HEK293 (cell line): ENCODE measurements at regions not wholly inside any gene's neighbourhood (a gene's known extent, or its start where the extent isn't known, plus 50 kb on each side); places are given as distances from the start of the nearest gene placed in this dataset.

Experiments used
- CTCF ChIA-PET: fragments of 350-600 bp; formaldehyde crosslinking; extraction: SDS; loops from one replicate; lab custom pipeline; 2021; ENCODE audit warnings: antibody characterized with exemption; lab: Yijun Ruan, JAX
- POLR2A ChIA-PET: fragments of 300-600 bp; formaldehyde crosslinking; extraction: SDS; loops from one replicate; lab custom pipeline; 2020; ENCODE audit warnings: antibody characterized with exemption, inconsistent platforms; lab: Yijun Ruan, JAX
- H3K27ac ChIP-seq: fragments of 200-500 bp; sonication (Bioruptor generic); 2 replicates; pipeline ENCODE4 v1.5.1; 2014; ENCODE audit warnings: low read depth, low read length, control low read depth, inconsistent platforms; ENCODE audit errors: extremely low read depth
- H3K36me3 ChIP-seq, 2 experiments: fragments of 200-500 bp in 1 of 2; sonication (Bioruptor generic) in 1 of 2; 1 replicate in 1 of 2; 2 replicates in 1 of 2; pipeline ENCODE4 v1.5.1; 2014 to 2017; ENCODE audit warnings: inconsistent platforms in 2 of 2, low read length in 2 of 2; ENCODE audit not compliant: control insufficient read depth in 2 of 2, insufficient read depth in 1 of 2
- H3K4me1 ChIP-seq: fragments of 200-500 bp; sonication (Bioruptor generic); 2 replicates; pipeline ENCODE4 v1.5.1; 2014; ENCODE audit warnings: mild to moderate bottlenecking, low read length, inconsistent platforms; ENCODE audit not compliant: control insufficient read depth, insufficient read depth
- H3K4me3 ChIP-seq: 2 replicates; pipeline ENCODE4 v1.5.1; 2011; ENCODE audit warnings: low read depth, mild to moderate bottlenecking, control low read depth, low read length, moderate library complexity
- H3K9me3 ChIP-seq: fragments of 200-500 bp; sonication (Bioruptor generic); 2 replicates; pipeline ENCODE4 v1.5.1; 2014; ENCODE audit warnings: low read depth, low read length, inconsistent platforms; ENCODE audit not compliant: control insufficient read depth, insufficient read depth
- KLF8 ChIP-seq: fragments of 450-650 bp; formaldehyde crosslinking; IDR thresholded peaks from 2 replicates; pipeline ENCODE4 v1.5.1; 2016; ENCODE audit warnings: missing biosample characterization, missing genetic modification characterization
- TRIM28 ChIP-seq: IDR thresholded peaks from 2 replicates; pipeline ENCODE4 v1.6.1; 2011; ENCODE audit warnings: low read length, control low read depth, borderline replicate concordance
- ZBTB7A ChIP-seq: fragments of 450-650 bp; formaldehyde crosslinking; IDR thresholded peaks from 2 replicates; pipeline ENCODE4 v1.5.1; 2016; ENCODE audit warnings: low read depth, missing biosample characterization, missing genetic modification characterization
- ZFP41 ChIP-seq: fragments of 450-650 bp; formaldehyde crosslinking; IDR thresholded peaks from 2 replicates; pipeline ENCODE4 v1.5.1; 2016; ENCODE audit warnings: missing biosample characterization, missing genetic modification characterization, borderline replicate concordance
- ZNF121 ChIP-seq: fragments of 450-650 bp; formaldehyde crosslinking; IDR thresholded peaks from 2 replicates; pipeline ENCODE4 v1.5.1; 2016; ENCODE audit warnings: missing biosample characterization, missing genetic modification characterization
- ZNF169 ChIP-seq: fragments of 450-650 bp; formaldehyde crosslinking; IDR thresholded peaks from 2 replicates; pipeline ENCODE4 v1.5.1; 2016; ENCODE audit warnings: missing biosample characterization, missing genetic modification characterization
- ZNF175 ChIP-seq: fragments of 450-650 bp; formaldehyde crosslinking; IDR thresholded peaks from 2 replicates; pipeline ENCODE4 v1.5.1; 2016; ENCODE audit warnings: missing biosample characterization, missing genetic modification characterization
- ZNF248 ChIP-seq: fragments of 450-650 bp; formaldehyde crosslinking; IDR thresholded peaks from 2 replicates; pipeline ENCODE4 v1.5.1; 2017; ENCODE audit warnings: missing biosample characterization, missing genetic modification characterization
- ZNF341 ChIP-seq: fragments of 450-650 bp; formaldehyde crosslinking; IDR thresholded peaks from 2 replicates; pipeline ENCODE4; 2016; ENCODE audit warnings: low read depth, missing biosample characterization, missing genetic modification characterization
- ZNF398 ChIP-seq: fragments of 450-650 bp; formaldehyde crosslinking; IDR thresholded peaks from 2 replicates; pipeline ENCODE4 v1.5.1; 2017; ENCODE audit warnings: missing biosample characterization, missing genetic modification characterization
- ZNF501 ChIP-seq: fragments of 450-650 bp; formaldehyde crosslinking; IDR thresholded peaks from 2 replicates; pipeline ENCODE4 v1.5.1; 2016; ENCODE audit warnings: missing biosample characterization, missing genetic modification characterization
- ZNF530 ChIP-seq: fragments of 450-650 bp; formaldehyde crosslinking; IDR thresholded peaks from 2 replicates; pipeline ENCODE4 v1.5.1; 2016; ENCODE audit warnings: low read depth, missing biosample characterization, missing genetic modification characterization
- ZNF555 ChIP-seq: fragments of 450-650 bp; formaldehyde crosslinking; conservative IDR thresholded peaks from 2 replicates; pipeline ENCODE4 v1.5.1; 2017; ENCODE audit warnings: missing biosample characterization, mild to moderate bottlenecking, missing genetic modification characterization, inconsistent platforms
- ZNF585B ChIP-seq: fragments of 450-650 bp; formaldehyde crosslinking; IDR thresholded peaks from 2 replicates; pipeline ENCODE4 v1.5.1; 2016; ENCODE audit warnings: missing biosample characterization, missing genetic modification characterization
- ZNF677 ChIP-seq: fragments of 450-650 bp; IDR thresholded peaks from 2 replicates; pipeline ENCODE4 v1.5.0; 2018; ENCODE audit warnings: missing biosample characterization, mild to moderate bottlenecking, missing genetic modification characterization, moderate library complexity
- ZNF768 ChIP-seq: fragments of 450-650 bp; formaldehyde crosslinking; IDR thresholded peaks from 2 replicates; pipeline ENCODE4 v1.5.1; 2018; ENCODE audit warnings: missing biosample characterization, mild to moderate bottlenecking, missing genetic modification characterization
- TF ChIP-seq, protein P1 (sequence below): fragments of 450-650 bp; formaldehyde crosslinking; optimal IDR thresholded peaks from 2 replicates; pipeline ENCODE3; 2016; ENCODE audit warnings: missing biosample characterization, mild to moderate bottlenecking, missing genetic modification characterization
- TF ChIP-seq, protein P2 (sequence below): fragments of 450-650 bp; formaldehyde crosslinking; IDR thresholded peaks from 2 replicates; pipeline ENCODE4 v1.5.1; 2016; ENCODE audit warnings: missing biosample characterization, missing genetic modification characterization
- TF ChIP-seq, protein P3 (sequence below): fragments of 450-650 bp; formaldehyde crosslinking; IDR thresholded peaks from 2 replicates; pipeline ENCODE4 v1.5.1; 2016; ENCODE audit warnings: missing biosample characterization, missing genetic modification characterization

DNA sequence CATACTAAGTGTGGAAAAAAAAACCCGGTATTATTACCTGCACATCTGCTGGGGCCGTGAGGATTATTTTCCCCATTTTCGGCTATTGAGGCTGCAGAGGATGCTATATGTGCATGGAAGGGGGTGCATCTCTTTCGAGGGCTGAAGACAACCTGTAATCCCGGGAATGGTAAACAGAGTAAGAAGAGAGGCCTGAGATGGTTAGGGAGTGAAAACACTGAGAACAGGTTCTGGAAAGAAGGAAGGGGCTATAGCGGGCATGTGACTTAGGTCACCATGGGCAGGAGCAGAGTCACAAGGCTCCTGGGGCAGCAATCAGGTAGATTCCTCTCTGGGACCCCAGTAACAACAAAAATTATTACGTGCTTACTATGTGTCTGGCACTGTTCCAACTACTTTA is 299.1 kb downstream of the RRAGC start:
- Histone ChIP-seq H3K36me3 (no peaks in the 10 kb centered on the region), H3K4me1 (no peaks in the 10 kb centered on the region), H3K4me3 (no peak overlapping the region), H3K9me3 (no peaks in the 10 kb centered on the region), H3K27ac (no peak overlapping the region)
- TF ChIP-seq ZNF585B (no peak), KLF8 (no peak), ZNF768 (tag by site-specific recombination) (no peak), ZNF677 (tag by site-specific recombination) (no peak), ZNF530 (tag by site-specific recombination) (no peak), ZNF248 (no peak)
- POLR2A ChIA-PET = interaction anchor here (0.6 kb wide), 1 partner anchor 38 kb away, joined by 4 read pairs; no protein-coding TSS in a partner anchor
- CTCF ChIA-PET = interaction anchor here (0.6 to 1.2 kb wide), 5 partner anchors 20 to 927 kb away, joined by 3 to 4 read pairs (median 3); no protein-coding TSS in a partner anchor

DNA sequence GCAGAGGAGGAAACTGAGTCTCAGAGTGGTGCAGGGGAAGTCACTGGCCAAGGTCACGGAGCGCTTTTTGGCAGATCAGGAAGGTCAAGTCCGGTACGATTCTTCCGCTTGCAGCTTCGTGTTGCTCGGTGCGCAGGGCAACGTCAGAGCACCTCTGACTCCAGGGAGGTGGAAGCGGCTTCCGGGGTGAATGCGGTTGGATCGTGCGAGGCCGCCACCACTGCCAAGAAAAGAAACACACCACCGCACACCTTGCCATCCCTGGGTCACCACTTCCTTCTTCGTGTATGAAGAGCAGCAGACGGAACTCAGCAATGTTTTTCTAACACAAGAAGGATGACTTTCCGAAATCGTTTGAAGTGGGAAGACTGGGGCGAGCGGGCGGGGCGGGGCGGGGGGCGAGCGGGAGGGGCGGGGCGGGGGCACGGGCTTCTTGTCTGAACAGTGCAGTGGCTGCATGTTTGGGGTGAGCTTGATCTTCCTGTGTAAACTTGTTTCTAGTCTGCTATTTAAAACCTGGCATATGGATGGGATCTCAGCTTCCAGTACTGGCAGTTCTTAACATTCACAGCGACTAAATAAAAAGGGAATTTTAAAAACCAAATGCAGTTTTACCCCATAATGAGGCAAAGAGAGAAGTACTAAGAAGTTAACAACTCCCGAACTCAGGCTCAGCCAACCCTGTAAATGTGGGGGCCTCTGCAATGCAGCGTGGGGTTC is 300.0 kb downstream of the RRAGC start:
- Histone ChIP-seq H3K36me3 (no peaks in the 10 kb centered on the region), H3K4me3 (no peak overlapping the region), H3K9me3 (no peaks in the 10 kb centered on the region), H3K4me1 (no peaks in the 10 kb centered on the region), H3K27ac (no peak overlapping the region)
- ChIA-PET CTCF (interaction anchor here (0.7 to 1.2 kb wide), 3 partner anchors 25 to 926 kb away, joined by 3 to 4 read pairs (median 3); no protein-coding TSS in a partner anchor), POLR2A (no interaction called here)
- TF ChIP-seq ZNF341 (tag by site-specific recombination) = no peak

GRCh38 chr1:38558500-38559445 is 300.8 kb downstream of the RRAGC start:
- Histone ChIP-seq H3K36me3 (no peaks in the 10 kb centered on the region), H3K4me3 (no peak overlapping the region), H3K9me3 (no peaks in the 10 kb centered on the region), H3K4me1 (no peaks in the 10 kb centered on the region)
- ChIA-PET CTCF (no interaction called here), POLR2A (interaction anchor here (0.5 to 0.6 kb wide), 2 partner anchors 114 to 187 kb away, joined by 4 to 5 read pairs; no protein-coding TSS in a partner anchor)
- TF ChIP-seq ZNF169 (tag by site-specific recombination) = no peak
- TF ChIP-seq ZBTB7A (tag by site-specific recombination) = no peak
- peak; percentile 60; the same call in 1 of the 2 replicates for TF ChIP-seq TRIM28
- 0 out of 2 replicates have a peak, but pooled peaks have one; percentile 57 for TF ChIP-seq ZNF398 (tag by site-specific recombination)
- TF ChIP-seq, all 188 proteins: peak for 2
- no peak overlapping the region for H3K27ac ChIP-seq

DNA sequence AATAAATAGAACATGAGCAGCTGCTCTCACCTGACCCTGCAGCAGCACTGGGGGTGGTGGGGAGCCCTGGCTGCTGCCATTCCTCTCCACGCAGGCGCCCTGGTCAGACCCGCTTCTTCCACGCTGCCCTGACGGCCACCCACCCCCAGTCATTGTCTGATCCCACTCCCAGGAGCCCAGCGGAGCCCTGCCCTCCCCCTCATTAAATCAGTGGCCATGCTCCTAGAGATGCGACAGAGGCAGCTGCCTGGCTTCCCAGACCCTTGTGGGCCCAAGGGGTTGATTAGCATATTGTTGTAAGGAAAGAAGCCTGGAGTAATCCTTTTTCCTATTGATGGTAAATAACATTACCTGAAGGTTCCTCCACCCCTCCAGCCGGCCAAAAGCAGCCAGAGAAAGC is 301.5 kb downstream of the RRAGC start:
- H3K4me3 ChIP-seq = no peak overlapping the region
- ChIA-PET CTCF (no interaction called here), POLR2A (interaction anchor here (0.5 kb wide), 1 partner anchor 186 kb away, joined by 4 read pairs; no protein-coding TSS in a partner anchor)
- H3K27ac ChIP-seq = no peak overlapping the region
- H3K4me1 ChIP-seq = no peaks in the 10 kb centered on the region
- H3K9me3 ChIP-seq = no peaks in the 10 kb centered on the region
- H3K36me3 ChIP-seq = no peaks in the 10 kb centered on the region
- TF ChIP-seq ZNF555 (tag by site-specific recombination) (no peak), ZFP41 (tag by site-specific recombination) (no peak), ZNF341 (tag by site-specific recombination) (no peak), ZNF121 (tag by site-specific recombination) (no peak), ZNF175 (tag by site-specific recombination) (no peak), ZNF501 (tag by site-specific recombination) (no peak), ZNF585B (no peak)
- TF ChIP-seq, protein P1, sequence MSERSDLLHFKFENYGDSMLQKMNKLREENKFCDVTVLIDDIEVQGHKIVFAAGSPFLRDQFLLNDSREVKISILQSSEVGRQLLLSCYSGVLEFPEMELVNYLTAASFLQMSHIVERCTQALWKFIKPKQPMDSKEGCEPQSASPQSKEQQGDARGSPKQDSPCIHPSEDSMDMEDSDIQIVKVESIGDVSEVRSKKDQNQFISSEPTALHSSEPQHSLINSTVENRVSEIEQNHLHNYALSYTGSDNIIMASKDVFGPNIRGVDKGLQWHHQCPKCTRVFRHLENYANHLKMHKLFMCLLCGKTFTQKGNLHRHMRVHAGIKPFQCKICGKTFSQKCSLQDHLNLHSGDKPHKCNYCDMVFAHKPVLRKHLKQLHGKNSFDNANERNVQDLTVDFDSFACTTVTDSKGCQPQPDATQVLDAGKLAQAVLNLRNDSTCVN = no peak
- TF ChIP-seq, protein P2, sequence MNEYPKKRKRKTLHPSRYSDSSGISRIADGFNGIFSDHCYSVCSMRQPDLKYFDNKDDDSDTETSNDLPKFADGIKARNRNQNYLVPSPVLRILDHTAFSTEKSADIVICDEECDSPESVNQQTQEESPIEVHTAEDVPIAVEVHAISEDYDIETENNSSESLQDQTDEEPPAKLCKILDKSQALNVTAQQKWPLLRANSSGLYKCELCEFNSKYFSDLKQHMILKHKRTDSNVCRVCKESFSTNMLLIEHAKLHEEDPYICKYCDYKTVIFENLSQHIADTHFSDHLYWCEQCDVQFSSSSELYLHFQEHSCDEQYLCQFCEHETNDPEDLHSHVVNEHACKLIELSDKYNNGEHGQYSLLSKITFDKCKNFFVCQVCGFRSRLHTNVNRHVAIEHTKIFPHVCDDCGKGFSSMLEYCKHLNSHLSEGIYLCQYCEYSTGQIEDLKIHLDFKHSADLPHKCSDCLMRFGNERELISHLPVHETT (tag by site-specific recombination) = no peak
- TF ChIP-seq, protein P3, sequence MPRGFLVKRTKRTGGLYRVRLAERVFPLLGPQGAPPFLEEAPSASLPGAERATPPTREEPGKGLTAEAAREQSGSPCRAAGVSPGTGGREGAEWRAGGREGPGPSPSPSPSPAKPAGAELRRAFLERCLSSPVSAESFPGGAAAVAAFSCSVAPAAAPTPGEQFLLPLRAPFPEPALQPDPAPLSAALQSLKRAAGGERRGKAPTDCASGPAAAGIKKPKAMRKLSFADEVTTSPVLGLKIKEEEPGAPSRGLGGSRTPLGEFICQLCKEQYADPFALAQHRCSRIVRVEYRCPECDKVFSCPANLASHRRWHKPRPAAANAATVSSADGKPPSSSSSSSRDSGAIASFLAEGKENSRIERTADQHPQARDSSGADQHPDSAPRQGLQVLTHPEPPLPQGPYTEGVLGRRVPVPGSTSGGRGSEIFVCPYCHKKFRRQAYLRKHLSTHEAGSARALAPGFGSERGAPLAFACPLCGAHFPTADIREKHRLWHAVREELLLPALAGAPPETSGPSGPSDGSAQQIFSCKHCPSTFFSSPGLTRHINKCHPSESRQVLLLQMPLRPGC (tag by site-specific recombination) = no peak
